ENCODE measurements at regions not wholly inside any gene's neighbourhood (a gene's known extent, or its start where the extent isn't known, plus 50 kb on each side); places are given as distances from the start of the nearest gene placed in this dataset.

DNA sequence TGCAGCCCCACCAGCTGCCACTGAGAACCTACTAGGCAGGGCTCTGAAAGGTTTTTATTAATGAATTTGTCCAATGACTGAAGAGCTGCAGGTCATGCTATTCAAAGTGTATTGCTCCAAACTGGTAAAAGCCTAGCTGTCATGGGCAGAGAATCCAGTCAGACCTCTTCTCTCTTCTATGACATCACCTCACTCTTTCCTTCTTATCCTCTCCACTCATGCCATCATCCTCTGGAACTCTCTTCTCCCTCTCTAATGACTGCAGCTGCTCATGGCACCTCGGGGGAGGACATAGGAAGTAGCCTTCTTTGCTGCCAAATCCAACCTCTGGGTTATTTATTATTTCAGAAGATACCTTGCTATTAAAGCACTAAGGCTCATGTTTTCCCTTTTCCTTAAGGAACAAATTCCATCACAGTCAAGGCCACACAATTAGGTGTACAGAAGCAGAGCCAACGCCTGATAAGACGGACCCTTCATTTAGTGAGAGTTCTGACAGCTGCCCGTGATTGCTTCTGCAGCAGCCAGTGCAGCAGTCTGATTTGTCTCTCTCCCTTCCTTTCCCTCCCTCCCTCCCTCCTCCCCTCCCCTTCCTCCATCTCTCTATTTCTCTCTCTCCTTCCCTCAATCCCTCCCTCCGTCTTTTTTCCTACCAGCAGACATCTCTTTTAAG lies 87.0 kb upstream of the ONECUT1 start:
- ATAC-seq (ENCODE audit: insufficient read depth, low FRiP score) (no peak), DNase-seq (no peak)
- TF ChIP-seq, protein P1, sequence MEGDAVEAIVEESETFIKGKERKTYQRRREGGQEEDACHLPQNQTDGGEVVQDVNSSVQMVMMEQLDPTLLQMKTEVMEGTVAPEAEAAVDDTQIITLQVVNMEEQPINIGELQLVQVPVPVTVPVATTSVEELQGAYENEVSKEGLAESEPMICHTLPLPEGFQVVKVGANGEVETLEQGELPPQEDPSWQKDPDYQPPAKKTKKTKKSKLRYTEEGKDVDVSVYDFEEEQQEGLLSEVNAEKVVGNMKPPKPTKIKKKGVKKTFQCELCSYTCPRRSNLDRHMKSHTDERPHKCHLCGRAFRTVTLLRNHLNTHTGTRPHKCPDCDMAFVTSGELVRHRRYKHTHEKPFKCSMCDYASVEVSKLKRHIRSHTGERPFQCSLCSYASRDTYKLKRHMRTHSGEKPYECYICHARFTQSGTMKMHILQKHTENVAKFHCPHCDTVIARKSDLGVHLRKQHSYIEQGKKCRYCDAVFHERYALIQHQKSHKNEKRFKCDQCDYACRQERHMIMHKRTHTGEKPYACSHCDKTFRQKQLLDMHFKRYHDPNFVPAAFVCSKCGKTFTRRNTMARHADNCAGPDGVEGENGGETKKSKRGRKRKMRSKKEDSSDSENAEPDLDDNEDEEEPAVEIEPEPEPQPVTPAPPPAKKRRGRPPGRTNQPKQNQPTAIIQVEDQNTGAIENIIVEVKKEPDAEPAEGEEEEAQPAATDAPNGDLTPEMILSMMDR (IDR thresholded peaks at IDR 0.05; ENCODE audit: control extremely low read depth, extremely low read depth), result no peak
- H3K4me1 ChIP-seq (ENCODE audit: control insufficient read depth in 5 of 5, insufficient read depth in 5 of 5, low read length in 5 of 5), result no peaks in the 10 kb centered on the region
- 34 to 53% methylated on average over 5 of the region's 5 CpGs for WGBS, 2 donors
- no peak overlapping the region for H3K4me3 ChIP-seq
- no peak overlapping the region for H3K27ac ChIP-seq (ENCODE audit: low read depth in 1 of 2, low read length in 1 of 2)
- H3K27me3 ChIP-seq (ENCODE audit: control insufficient read depth in 3 of 3, insufficient read depth in 3 of 3, low read length in 2 of 3), result peaks cover 0 to 32% (median 5%) of the 10 kb centered on the region in 3 donors
- H3K9me3 ChIP-seq (ENCODE audit: control insufficient read depth in 4 of 4, insufficient read depth in 3 of 4, low read length in 3 of 4), result peaks cover 0 to 2% (median 0%) of the 10 kb centered on the region in 4 donors
- no peak overlapping the region for H3K9ac ChIP-seq (ENCODE audit: insufficient read depth in 1 of 2, low read length in 2 of 2)
- no peaks in the 10 kb centered on the region for H3K36me3 ChIP-seq (ENCODE audit: control insufficient read depth in 4 of 4, insufficient read depth in 4 of 4, low read length in 4 of 4)

DNA sequence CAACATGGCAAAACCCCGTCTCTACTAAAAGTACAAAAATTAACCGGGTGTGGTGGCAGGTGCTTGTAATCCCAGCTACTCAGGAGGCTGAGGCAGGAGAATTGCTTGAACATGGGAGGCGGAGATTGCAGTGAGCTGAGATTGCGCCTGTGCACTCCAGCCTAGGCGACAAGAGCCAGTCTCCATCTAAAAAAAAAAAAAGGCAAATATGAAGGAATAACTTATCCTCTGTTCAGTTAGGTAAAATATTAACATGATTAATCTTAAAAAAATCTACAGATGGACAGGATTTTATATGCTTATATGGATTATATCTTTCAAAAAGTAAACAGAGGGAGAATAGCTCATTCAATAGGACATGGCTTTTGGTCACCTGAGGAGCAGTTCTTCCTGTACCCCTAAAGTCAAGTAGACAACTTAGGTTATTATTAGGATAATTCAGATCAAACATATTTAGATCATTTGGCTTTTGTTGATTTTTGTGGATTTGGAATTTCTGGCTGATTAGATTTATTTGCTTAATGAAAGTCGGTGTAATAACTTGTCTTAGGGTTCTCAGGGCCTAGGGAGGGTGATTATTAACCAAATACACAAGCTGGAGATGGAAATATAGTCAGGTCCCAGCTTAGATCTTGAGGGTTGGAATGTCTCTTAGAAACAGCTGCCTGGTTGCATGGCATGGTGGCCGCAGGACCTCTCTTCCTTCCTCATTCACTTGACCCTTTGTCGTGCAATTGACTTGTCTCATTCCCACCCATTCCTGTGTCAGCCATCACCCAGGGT lies 82.1 kb upstream of the ONECUT1 start:
- TF ChIP-seq, protein P1 (IDR thresholded peaks at IDR 0.05; ENCODE audit: control extremely low read depth, extremely low read depth), result no peak
- H3K27ac ChIP-seq (ENCODE audit: low read depth in 1 of 2, low read length in 1 of 2), result no peak overlapping the region
- 71 to 82% methylated on average over 8 of the region's 8 CpGs for WGBS, 2 donors
- DNase-seq, result peak in 2 of 3 donors; percentile 2 to 19
- no peaks in the 10 kb centered on the region for H3K36me3 ChIP-seq (ENCODE audit: control insufficient read depth in 4 of 4, insufficient read depth in 4 of 4, low read length in 4 of 4)
- H3K9ac ChIP-seq (ENCODE audit: insufficient read depth in 1 of 2, low read length in 2 of 2), result no peak overlapping the region
- H3K4me3 ChIP-seq, result no peak overlapping the region
- no peaks in the 10 kb centered on the region for H3K4me1 ChIP-seq (ENCODE audit: control insufficient read depth in 5 of 5, insufficient read depth in 5 of 5, low read length in 5 of 5)
- peaks cover 0 to 13% (median 5%) of the 10 kb centered on the region in 3 donors for H3K27me3 ChIP-seq (ENCODE audit: control insufficient read depth in 3 of 3, insufficient read depth in 3 of 3, low read length in 2 of 3)
- no peak for ATAC-seq (ENCODE audit: insufficient read depth, low FRiP score)
- peaks cover 0 to 2% (median 0%) of the 10 kb centered on the region in 4 donors for H3K9me3 ChIP-seq (ENCODE audit: control insufficient read depth in 4 of 4, insufficient read depth in 3 of 4, low read length in 3 of 4)

DNA sequence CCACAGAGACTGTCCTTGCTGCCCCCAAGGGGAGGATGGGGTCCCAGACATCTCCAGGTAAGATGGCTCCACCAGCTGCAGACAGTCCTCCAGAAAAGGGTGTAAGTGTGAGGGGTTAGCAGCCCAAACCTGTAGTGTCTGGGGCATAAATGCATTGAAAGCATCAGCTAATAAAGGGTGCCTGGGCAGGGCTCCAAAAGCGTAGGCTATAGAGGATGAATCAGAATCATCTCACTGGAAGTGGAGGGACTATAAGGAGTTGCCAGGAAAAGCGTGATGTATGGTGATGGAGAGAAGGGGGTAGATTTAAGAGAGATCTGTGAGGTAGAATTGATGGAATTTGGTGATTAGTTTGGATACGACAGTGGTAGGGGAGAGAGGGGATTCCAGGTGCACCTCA lies 79.9 kb upstream of the ONECUT1 start:
- DNase-seq, result no peak
- H3K4me1 ChIP-seq (ENCODE audit: control insufficient read depth in 5 of 5, insufficient read depth in 5 of 5, low read length in 5 of 5), result no peaks in the 10 kb centered on the region
- H3K27me3 ChIP-seq (ENCODE audit: control insufficient read depth in 3 of 3, insufficient read depth in 3 of 3, low read length in 2 of 3), result peaks cover 0 to 12% (median 2%) of the 10 kb centered on the region in 3 donors
- no peak overlapping the region for H3K9ac ChIP-seq (ENCODE audit: insufficient read depth in 1 of 2, low read length in 2 of 2)
- peaks cover 0 to 4% (median 0%) of the 10 kb centered on the region in 4 donors for H3K9me3 ChIP-seq (ENCODE audit: control insufficient read depth in 4 of 4, insufficient read depth in 3 of 4, low read length in 3 of 4)
- WGBS, 2 donors, result 81 to 90% methylated on average over 3 of the region's 3 CpGs
- ATAC-seq (ENCODE audit: insufficient read depth, low FRiP score), result no peak
- H3K4me3 ChIP-seq, result no peak overlapping the region
- no peaks in the 10 kb centered on the region for H3K36me3 ChIP-seq (ENCODE audit: control insufficient read depth in 4 of 4, insufficient read depth in 4 of 4, low read length in 4 of 4)
- no peak overlapping the region for H3K27ac ChIP-seq (ENCODE audit: low read depth in 1 of 2, low read length in 1 of 2)
- TF ChIP-seq, protein P1 (IDR thresholded peaks at IDR 0.05; ENCODE audit: control extremely low read depth, extremely low read depth), result no peak

Measured in lung (tissue), 11 donors.